SK-N-SH treated with all-trans-retinoic acid at 6 μM for 48 hours (cell line): ENCODE measurements at regions not wholly inside any gene's neighbourhood (a gene's known extent, or its start where the extent isn't known, plus 50 kb on each side); places are given as distances from the start of the nearest gene placed in this dataset.
"Not testable (repeated sequence)": the region's sequence is repeated elsewhere in the genome, so short reads cannot be mapped to it uniquely, and the experiment has no call there.

Experiments
- ATAC-seq: fragments of 200-7000 bp; cut with Tn5 transposase; 3 replicates; pipeline ENCODE4 v1.9.1; 2020; ENCODE audit warnings: mild to moderate bottlenecking, moderate library complexity
- ARNTL ChIP-seq: fragments of 450-650 bp; formaldehyde crosslinking; IDR thresholded peaks from 2 replicates; pipeline ENCODE4 v1.5.0; 2020; ENCODE audit warnings: low read depth, mild to moderate bottlenecking, moderate library complexity, borderline replicate concordance
- BACH2 ChIP-seq: fragments of 250-450 bp; sonication (Bioruptor Pico); IDR thresholded peaks from 2 replicates; pipeline ENCODE4 v1.9.0; 2021; ENCODE audit warnings: mild to moderate bottlenecking, borderline replicate concordance
- CSDC2 ChIP-seq: fragments of 250-450 bp; sonication (Bioruptor Pico); IDR thresholded peaks from 2 replicates; pipeline ENCODE4 v1.5.0; 2020; ENCODE audit warnings: mild to moderate bottlenecking, moderate library complexity
- CSRNP3 ChIP-seq: fragments of 250-450 bp; sonication (Bioruptor Pico); IDR thresholded peaks from 2 replicates; pipeline ENCODE4 v1.5.1; 2021; ENCODE audit warnings: mild to moderate bottlenecking, moderate library complexity
- ESRRG ChIP-seq: fragments of 250-450 bp; sonication (Bioruptor Pico); IDR thresholded peaks from 2 replicates; pipeline ENCODE4 v1.6.1; 2021; ENCODE audit warnings: mild to moderate bottlenecking
- GLIS3 ChIP-seq: fragments of 250-450 bp; sonication (Bioruptor Pico); IDR thresholded peaks from 2 replicates; pipeline ENCODE4 v1.5.0; 2020; ENCODE audit warnings: mild to moderate bottlenecking, moderate library complexity
- ISL1 ChIP-seq: fragments of 250-450 bp; sonication (Bioruptor Pico); IDR thresholded peaks from 2 replicates; pipeline ENCODE4 v2.1.2; 2022; ENCODE audit warnings: mild to moderate bottlenecking, moderate library complexity
- OSR1 ChIP-seq: fragments of 250-450 bp; sonication (Bioruptor Pico); IDR thresholded peaks from 2 replicates; pipeline ENCODE4 v1.8.0; 2022; ENCODE audit warnings: moderate library complexity, mild to moderate bottlenecking, inconsistent platforms
- PATZ1 ChIP-seq: fragments of 250-450 bp; sonication (Bioruptor Pico); IDR thresholded peaks from 2 replicates; pipeline ENCODE4 v1.8.0; 2020; ENCODE audit warnings: mild to moderate bottlenecking, moderate library complexity, borderline replicate concordance
- POU6F1 ChIP-seq: fragments of 250-450 bp; sonication (Bioruptor Pico); IDR thresholded peaks from 2 replicates; pipeline ENCODE4 v1.8.0; 2021; ENCODE audit warnings: low read depth, mild to moderate bottlenecking, moderate library complexity, borderline replicate concordance
- PPARA ChIP-seq: fragments of 250-450 bp; sonication (Bioruptor Pico); IDR thresholded peaks from 2 replicates; pipeline ENCODE4 v1.5.0; 2020; ENCODE audit warnings: mild to moderate bottlenecking, borderline replicate concordance
- RARB ChIP-seq: fragments of 250-450 bp; sonication (Bioruptor Pico); IDR thresholded peaks from 2 replicates; pipeline ENCODE4 v1.8.0; 2021; ENCODE audit warnings: mild to moderate bottlenecking, moderate library complexity
- SNAI2 ChIP-seq: fragments of 250-450 bp; sonication (Bioruptor Pico); IDR thresholded peaks from 2 replicates; pipeline ENCODE4 v1.5.0; 2020; ENCODE audit warnings: mild to moderate bottlenecking, moderate library complexity
- TCF4 ChIP-seq: fragments of 250-450 bp; sonication (Bioruptor Pico); IDR thresholded peaks from 2 replicates; pipeline ENCODE4 v1.8.0; 2021; ENCODE audit warnings: mild to moderate bottlenecking, moderate library complexity, borderline replicate concordance
- TOX ChIP-seq: fragments of 250-450 bp; sonication (Bioruptor Pico); IDR thresholded peaks from 2 replicates; pipeline ENCODE4 v1.8.0; 2021; ENCODE audit warnings: mild to moderate bottlenecking, moderate library complexity, borderline replicate concordance
- TSHZ2 ChIP-seq: fragments of 250-450 bp; sonication (Bioruptor Pico); IDR thresholded peaks from 2 replicates; pipeline ENCODE4 v1.5.0; 2020; ENCODE audit warnings: mild to moderate bottlenecking, moderate library complexity
- ZC3H10 ChIP-seq: fragments of 250-450 bp; sonication (Bioruptor Pico); IDR thresholded peaks from 2 replicates; pipeline ENCODE4 v1.5.1; 2021; ENCODE audit warnings: mild to moderate bottlenecking, moderate library complexity
- ZFP3 ChIP-seq: fragments of 250-450 bp; sonication (Bioruptor Pico); IDR thresholded peaks from 2 replicates; pipeline ENCODE4 v1.5.0; 2020; ENCODE audit warnings: mild to moderate bottlenecking, moderate library complexity
- ZFP30 ChIP-seq: fragments of 450-650 bp; formaldehyde crosslinking; IDR thresholded peaks from 2 replicates; pipeline ENCODE4 v1.5.0; 2022; ENCODE audit warnings: mild to moderate bottlenecking, moderate library complexity
- ZNF565 ChIP-seq: fragments of 450-650 bp; formaldehyde crosslinking; conservative IDR thresholded peaks from 2 replicates; pipeline ENCODE4 v1.5.0; 2020; ENCODE audit warnings: low read depth, mild to moderate bottlenecking, moderate library complexity
- ZNF70 ChIP-seq: fragments of 450-650 bp; formaldehyde crosslinking; IDR thresholded peaks from 2 replicates; pipeline ENCODE4 v1.5.0; 2020; ENCODE audit warnings: mild to moderate bottlenecking, moderate library complexity
- ZNF8 ChIP-seq: fragments of 450-650 bp; formaldehyde crosslinking; IDR thresholded peaks from 2 replicates; pipeline ENCODE4 v1.5.0; 2020; ENCODE audit warnings: mild to moderate bottlenecking, moderate library complexity

GRCh38 chr2:83340424-83340823 is 1118.7 kb downstream of the SUCLG1 start:
- no peak for ATAC-seq
- TF ChIP-seq ZFP30 (CRISPR knock-in tag): no peak
- no peak for TF ChIP-seq ISL1 (CRISPR knock-in tag)
- TF ChIP-seq ZFP3 (CRISPR knock-in tag): no peak
- no peak for TF ChIP-seq ARNTL
- no peak for TF ChIP-seq PPARA (CRISPR knock-in tag)
- no peak for TF ChIP-seq TOX
- TF ChIP-seq ZNF8 (CRISPR knock-in tag): no peak
- no peak for TF ChIP-seq BACH2 (CRISPR knock-in tag)
- TF ChIP-seq TSHZ2: no peak
- TF ChIP-seq ZC3H10 (CRISPR knock-in tag): no peak
- TF ChIP-seq ZNF70 (CRISPR knock-in tag): no peak
- TF ChIP-seq CSDC2 (CRISPR knock-in tag): no peak
- TF ChIP-seq ZNF565 (CRISPR knock-in tag): no peak
- TF ChIP-seq RARB (CRISPR knock-in tag): no peak
- TF ChIP-seq, all 23 proteins: peak for 0

GRCh38 chr2:83339942-83340341 is 1119.1 kb downstream of the SUCLG1 start:
- ATAC-seq: not testable (repeated sequence)

- no peak for ATAC-seq
- TF ChIP-seq POU6F1 (no peak), ESRRG (no peak), PPARA (CRISPR knock-in tag) (no peak), ZNF565 (CRISPR knock-in tag) (no peak), TSHZ2 (no peak), ZNF8 (CRISPR knock-in tag) (no peak), ZNF70 (CRISPR knock-in tag) (no peak), RARB (CRISPR knock-in tag) (no peak), CSDC2 (CRISPR knock-in tag) (no peak), TCF4 (no peak), OSR1 (CRISPR knock-in tag) (no peak), SNAI2 (CRISPR knock-in tag) (no peak), BACH2 (CRISPR knock-in tag) (no peak), ZFP30 (CRISPR knock-in tag) (no peak), ARNTL (no peak), CSRNP3 (no peak), TOX (no peak), GLIS3 (CRISPR knock-in tag) (no peak), ZFP3 (CRISPR knock-in tag) (no peak), ZC3H10 (CRISPR knock-in tag) (no peak)
- TF ChIP-seq, all 23 proteins: peak for 0
Observed at GRCh38 chr2:83331810-83332209, 1127.3 kb downstream of the SUCLG1 start.

GRCh38 chr2:83323038-83323437 is 1136.0 kb downstream of the SUCLG1 start:
- no peak for ATAC-seq
- TF ChIP-seq ZNF8 (CRISPR knock-in tag) (no peak), PPARA (CRISPR knock-in tag) (no peak), BACH2 (CRISPR knock-in tag) (no peak), PATZ1 (no peak), ZC3H10 (CRISPR knock-in tag) (no peak), CSRNP3 (no peak), ARNTL (no peak), SNAI2 (CRISPR knock-in tag) (no peak)
